ENCODE measurements at regions not wholly inside any gene's neighbourhood (a gene's known extent, or its start where the extent isn't known, plus 50 kb on each side); places are given as distances from the start of the nearest gene placed in this dataset.
A peak's percentile ranks its signal among the peaks of the same experiment; 100 is the strongest.
"Not testable (repeated sequence)": the region's sequence is repeated elsewhere in the genome, so short reads cannot be mapped to it uniquely, and the experiment has no call there.

DNA sequence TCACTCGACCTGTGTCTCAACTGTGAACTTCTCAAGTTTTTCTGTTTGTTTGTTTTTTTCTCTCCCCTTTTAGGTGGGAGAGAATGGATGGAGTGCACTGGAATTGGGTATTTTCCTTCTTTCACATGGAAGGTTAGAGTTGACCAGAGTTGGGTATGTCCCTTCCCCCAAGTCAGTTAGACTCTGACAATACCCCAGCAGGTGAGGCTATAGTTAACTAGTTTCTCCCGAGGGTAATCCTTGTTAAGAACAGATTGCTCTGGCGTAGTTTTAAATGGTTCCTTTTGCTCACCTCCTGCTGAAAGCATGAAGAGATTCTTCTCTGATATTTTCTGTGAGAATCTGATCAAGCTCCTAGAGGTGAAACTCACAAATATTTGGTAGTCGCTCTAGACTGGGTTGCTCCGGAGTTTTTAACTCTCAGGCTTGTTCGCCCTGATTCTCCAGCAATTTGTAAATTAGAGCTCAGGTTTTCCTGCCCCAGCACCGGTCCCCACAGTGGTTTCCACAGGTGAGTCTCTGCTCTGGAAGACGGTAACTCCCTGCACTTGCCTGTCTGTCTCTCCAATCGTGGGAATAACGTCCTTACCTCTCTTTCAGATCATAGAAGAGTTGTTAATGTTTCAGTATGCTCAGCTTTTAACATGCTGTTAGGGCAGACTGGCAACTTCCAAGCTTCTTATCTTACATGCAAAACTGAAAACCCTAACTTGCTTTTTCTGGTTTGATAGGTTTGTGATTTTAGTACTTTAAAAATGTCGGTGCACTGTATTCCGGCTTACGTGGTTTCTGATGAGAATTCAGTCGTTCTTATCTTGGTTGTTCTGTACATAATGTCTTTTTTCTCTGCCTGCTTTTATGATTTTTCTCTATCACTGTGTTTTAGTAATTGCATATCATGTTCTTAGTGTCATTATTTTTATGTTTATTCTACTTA is 111.2 kb upstream of the HIVEP1 start:
- no peak for DNase-seq
- ATAC-seq, result no peak
- intact Hi-C loops (cut with micrococcal nuclease), result no loop called here

DNA sequence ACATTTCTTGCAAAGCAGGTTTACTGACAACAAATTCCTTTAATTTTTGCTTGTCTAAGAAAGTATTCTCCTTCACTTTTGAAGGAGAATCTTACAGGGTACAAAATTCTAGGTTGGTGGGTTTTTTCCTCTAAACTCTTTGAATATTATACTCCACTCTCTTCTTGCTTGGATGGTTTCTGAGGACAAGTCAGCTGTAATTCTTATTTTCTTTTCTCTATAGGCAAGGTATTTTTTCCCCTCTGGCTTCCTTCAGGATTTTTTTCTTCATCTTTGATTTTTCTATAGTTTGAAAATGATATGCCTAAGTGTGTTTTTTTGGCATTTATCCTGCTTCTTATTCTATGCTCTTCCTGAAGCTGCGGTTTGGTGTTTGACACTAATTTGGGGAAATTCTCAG is 112.5 kb upstream of the HIVEP1 start:
- intact Hi-C loops (cut with micrococcal nuclease), result no loop called here
- DNase-seq (no peak), ATAC-seq (no peak)

DNA sequence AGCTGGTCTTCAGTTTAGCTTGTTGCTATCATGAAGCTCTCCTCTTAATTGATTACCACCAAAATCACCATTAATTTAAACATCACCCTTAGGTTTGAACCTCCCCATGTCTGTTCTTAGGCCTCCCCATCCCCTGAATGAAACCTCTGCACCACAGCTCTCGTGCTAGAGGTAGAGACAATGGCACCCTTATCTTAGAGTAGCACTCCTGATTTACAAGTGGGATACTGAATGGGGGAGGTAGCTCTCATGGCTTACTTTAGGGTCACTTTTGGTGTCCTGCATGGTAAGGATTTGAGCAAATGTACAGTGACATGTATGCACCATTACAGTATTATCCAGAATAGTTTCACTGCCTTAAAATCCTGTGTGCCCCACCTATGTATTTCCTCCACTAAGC is 115.6 kb upstream of the ADTRP start:
- intact Hi-C loops (cut with micrococcal nuclease), result no loop called here
- ATAC-seq (no peak), DNase-seq (no peak)

DNA sequence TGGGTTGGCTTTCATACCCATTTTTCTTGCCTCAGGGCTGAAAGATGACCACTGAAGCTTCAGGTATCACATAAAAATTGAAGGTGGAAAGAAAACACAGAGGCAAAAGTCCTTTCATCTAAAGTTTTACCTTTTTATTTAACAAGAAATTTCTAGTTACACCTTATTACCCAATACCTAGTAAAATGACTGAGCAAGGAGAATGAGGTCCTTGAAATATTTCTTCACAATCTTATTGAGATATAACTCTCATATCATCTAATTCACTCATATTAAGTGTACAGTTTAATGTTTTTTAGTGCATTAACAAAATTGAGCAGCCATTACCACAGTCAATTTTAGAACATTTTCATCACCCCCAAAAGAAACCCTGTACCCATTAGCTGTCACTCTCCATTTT is 112.9 kb upstream of the ADTRP start:
- ATAC-seq, result no peak
- intact Hi-C loops (cut with micrococcal nuclease), result no loop called here

DNA sequence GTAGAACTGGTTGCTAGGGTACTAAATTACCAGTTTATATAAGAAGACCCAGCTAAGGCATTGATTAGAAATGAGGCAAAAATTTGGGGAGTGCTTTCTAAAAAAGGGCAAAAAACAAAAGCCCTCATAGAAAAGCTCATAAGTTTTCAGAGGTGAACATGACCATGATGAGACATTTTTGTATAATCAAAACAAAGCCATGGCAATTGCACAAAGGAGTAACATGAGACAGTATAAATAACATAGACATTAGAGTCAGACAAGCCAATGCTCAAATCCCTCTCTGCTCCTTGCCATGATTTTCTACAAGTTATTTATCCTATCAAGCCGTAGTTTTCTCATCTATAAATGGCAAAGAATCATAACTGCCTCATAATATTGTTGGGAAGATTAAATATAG is 112.2 kb upstream of the ADTRP start:
- no peak for DNase-seq
- ATAC-seq, result no peak
- intact Hi-C loops (cut with micrococcal nuclease), result no loop called here

More for the DNA sequence above, 112.9 kb upstream of the ADTRP start:
- DNase-seq, result no peak

DNA sequence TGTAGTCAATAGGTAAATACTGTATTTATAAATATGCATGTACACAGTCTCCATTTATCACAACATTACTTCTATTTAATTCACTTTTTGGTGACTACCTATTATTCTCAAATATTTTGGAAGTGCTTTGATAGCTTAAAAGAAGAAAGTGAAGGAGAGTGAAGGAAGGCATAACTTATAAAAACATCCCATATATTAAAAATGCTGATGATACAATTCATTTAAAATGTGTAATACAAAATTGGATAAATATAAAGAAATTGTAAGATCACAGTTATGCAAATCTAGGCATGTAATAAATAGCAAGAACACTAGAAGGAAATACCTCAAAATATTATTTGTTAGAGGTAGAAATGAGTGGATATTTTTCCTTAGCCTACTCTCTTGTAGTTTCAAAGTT is 111.6 kb upstream of the ADTRP start:
- intact Hi-C loops (cut with micrococcal nuclease), result no loop called here
- DNase-seq, result no peak
- ATAC-seq, result no peak

DNA sequence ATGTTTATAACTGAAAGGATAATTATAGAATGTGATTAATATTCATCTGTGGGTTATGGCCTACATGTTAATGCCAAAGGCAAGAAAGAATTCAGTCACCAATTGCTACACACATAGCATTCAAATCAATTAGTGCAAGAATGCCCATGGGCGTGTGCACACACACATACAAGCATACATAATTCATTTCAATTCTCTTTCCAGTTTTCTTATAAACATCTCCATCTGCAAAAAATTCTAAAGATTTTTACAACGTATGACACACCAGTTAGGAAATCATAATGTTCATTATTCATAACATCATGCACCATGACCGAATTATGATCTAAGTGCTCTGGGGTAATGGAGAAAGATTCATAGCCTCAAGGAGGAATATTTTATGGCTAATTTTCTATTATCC is 111.0 kb upstream of the ADTRP start:
- no peak for ATAC-seq
- DNase-seq, result no peak
- intact Hi-C loops (cut with micrococcal nuclease), result no loop called here

DNA sequence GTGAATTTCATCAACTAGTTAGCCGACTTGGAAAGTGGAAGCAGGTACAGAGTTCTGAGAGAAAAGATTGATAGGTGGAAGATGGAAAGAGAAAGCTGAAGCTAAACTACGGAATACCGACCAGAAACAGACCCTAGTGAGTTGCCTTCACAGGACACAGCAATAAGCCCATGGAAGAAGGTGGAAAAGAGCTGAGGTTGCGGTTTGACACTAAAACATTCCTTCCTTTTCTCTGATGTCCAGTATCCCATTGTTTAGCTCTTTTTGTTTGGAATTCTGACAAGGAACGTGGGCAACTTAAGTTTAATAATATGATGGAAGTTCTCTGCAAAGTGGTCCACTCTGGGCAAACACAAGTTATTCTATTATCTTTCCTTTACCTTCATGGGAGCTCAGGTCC is 110.1 kb upstream of the ADTRP start:
- no peak for ATAC-seq
- intact Hi-C loops (cut with micrococcal nuclease), result no loop called here
- no peak for DNase-seq

DNA sequence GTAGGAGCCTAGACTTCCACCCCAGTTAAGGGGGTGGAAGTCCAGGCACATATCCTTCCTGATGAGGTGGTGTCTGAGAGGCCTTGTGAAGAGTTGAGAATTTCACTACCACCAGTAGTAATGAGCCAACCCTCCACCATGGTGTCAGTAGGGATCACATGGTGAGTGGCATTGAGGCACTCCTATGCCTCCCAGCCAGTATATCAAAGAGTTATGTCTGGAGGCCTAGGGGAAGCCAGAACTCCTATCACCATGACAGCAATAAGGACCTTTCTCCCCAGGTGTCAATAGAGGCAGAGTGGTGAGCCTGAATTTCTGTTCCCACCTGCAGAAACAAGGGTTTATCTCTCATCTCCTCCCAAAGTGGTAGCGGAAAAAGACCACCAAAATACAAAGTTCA is 106.6 kb upstream of the ADTRP start:
- intact Hi-C loops (cut with micrococcal nuclease), result no loop called here
- ATAC-seq (no peak), DNase-seq (no peak)

DNA sequence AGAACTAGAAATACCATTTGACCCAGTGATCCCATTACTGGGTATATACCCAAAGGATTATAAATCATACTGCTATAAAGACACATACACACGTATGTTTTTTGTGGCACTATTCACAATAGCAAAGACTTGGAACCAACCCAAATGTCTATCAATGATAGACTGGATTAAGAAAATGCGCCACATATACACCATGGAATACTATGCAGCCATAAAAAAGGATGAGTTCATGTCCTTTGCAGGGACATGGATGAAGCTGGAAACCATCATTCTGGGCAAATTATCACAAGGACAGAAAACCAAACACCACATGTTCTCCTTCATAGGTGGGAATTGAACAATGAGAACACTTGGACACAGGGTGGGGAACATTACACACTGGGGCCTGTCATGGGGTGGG is 104.9 kb upstream of the ADTRP start:
- DNase-seq; intact Hi-C loops (cut with micrococcal nuclease); ATAC-seq: not testable (repeated sequence)

DNA sequence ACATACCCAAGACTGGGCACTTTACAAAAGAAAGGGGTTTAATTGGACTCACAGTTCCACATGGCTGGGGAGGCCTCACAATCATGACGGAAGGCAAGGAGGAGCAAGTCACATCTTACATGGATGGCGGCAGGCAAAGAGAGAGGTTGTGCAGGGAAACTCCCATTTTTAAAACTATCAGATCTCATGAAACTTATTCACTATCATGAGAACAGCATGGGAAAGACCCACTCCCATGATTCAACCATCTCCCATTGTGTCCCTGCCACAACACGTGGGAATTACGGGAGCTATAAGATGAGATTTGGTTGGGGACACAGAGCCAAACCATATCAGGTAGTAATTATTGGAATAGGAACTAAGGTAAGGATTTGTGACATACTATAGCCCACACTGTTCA is 101.6 kb upstream of the ADTRP start:
- ATAC-seq; DNase-seq; intact Hi-C loops (cut with micrococcal nuclease): not testable (repeated sequence)

DNA sequence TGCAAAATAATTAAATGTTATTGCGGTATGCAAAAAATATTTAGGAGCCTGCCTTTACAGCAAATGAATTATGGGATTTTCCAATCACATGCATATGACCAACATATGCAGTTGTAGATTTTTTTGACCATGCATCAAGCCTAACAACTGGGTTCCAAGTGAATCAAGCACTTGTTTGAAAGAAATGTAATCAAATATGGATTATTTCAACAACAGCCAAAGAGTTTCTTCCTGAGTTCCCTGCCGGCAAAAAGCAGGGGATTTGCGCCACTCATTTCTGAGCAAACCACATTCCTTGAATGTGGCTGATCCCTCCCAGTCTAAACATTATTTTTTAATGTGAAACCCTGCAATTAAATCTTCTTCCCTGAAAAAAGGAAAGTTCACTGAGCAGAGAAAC is 100.1 kb upstream of the ADTRP start:
- intact Hi-C loops (cut with micrococcal nuclease), result no loop called here
- no peak for ATAC-seq
- no peak for DNase-seq

DNA sequence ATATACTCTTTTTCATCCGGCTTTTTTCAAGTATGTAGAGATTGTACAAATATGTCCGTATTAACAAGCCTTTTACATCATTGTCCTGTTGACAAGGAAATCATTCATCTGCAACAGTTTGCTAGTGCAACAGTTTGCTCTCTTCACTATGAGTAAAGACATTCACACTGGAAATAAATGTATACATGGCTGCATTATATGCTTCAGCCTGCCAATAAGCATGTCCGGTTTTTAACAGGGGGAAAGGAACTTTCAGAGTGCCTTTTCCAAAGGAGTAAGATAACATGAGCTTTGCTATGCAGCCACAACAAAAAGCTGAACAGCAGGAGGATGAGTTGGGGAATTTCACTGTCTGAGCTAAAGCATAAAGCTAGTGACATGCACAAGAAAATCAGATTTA is 99.4 kb upstream of the ADTRP start:
- no peak for ATAC-seq
- intact Hi-C loops (cut with micrococcal nuclease), result no loop called here
- no peak for DNase-seq

DNA sequence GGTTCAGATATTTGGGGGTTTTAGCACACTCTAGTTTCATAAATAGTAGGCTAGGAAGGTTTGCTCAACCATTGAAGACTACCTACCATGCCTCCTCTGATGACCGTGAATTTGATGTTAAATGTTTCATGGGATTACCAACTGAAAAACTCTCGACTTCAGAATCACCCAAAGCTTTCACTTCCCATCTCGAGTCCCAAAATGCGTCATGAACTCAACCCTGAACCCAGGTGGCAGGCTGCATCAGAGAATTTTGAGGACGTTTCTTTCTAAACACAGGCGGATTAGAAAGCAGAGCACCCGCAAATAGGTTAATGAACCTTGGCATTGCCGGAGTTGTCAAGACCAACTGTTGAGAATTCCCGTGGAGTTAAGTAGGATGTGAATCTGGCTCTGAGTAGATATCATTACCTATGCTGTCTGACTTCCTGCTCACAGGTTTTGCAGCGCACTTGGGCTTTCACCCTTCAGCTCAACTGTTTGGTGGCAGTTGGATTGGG is 98.4 kb upstream of the ADTRP start:
- DNase-seq (no peak), ATAC-seq (no peak)
- intact Hi-C loops (cut with micrococcal nuclease), result no loop called here

DNA sequence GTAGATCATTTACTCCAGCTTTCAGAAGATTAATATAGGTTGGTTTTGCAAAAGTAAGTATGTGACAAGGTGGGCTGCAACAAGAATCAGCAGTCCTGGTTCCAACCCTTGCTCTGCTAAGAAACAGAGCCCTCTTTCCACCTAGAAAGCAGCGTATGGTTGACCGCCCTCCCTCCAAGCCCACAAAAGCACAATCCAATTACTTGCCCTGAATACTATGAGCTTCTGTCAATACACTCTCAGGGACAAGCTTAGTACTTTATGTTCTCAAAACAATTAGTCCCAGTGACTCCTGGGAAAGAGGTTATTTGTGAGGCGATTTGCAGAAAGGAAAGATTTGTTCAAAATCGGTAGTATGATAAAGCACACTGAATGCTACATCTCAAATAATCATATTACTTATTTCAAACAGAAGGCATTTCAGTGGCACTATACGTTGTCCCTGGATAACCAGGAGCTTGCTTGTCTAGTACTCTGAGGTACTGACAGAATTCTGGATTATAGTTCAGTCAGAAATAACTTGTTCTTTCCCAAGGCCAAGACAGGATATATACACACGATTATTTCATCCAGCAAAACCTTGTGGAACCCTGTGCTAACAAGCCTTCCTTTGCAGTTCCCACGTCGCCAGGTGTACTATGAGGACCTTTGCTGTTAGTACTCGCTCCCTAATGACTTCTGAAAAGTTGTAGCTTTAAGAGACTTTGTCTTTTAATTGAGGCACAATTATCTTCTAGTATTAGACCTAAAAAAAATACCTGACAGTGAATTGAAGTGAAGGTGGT is 96.9 kb upstream of the ADTRP start:
- DNase-seq, result no peak
- ATAC-seq, result no peak
- intact Hi-C loops (cut with micrococcal nuclease), result no loop called here

DNA sequence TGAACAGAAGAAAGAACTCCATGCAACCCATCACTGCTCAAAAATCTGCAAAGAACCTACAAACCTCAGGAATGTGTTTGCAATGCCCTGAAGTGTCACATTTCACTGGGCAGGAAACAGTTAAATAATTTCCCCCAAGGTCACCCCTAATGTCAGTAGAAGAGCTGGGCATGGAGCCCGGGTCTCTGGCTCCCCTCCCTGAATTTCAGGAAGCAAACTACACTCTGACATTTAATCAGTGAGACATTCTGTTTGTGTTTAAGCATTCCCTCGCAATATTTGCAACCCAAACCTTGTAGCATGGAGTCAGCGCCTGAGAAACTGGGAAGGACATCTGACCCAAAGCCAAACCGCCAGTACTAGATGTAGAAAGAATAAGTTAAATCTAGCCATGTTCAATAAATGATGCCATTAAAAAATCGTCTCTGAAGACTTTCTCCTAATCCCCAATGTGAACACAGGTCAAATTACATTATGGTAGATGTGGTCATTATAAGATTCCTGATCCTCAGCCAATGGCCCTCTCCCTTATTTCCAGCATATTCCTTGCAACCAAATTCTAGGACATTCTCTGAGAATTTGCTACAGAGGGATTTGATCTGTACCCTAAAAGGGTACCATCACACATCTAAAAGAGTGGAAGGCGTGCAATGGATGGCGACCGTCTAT is 91.2 kb upstream of the ADTRP start:
- peak; percentile 82 for ATAC-seq
- DNase-seq, result peak; percentile 73
- intact Hi-C loops (cut with micrococcal nuclease), result no loop called here

DNA sequence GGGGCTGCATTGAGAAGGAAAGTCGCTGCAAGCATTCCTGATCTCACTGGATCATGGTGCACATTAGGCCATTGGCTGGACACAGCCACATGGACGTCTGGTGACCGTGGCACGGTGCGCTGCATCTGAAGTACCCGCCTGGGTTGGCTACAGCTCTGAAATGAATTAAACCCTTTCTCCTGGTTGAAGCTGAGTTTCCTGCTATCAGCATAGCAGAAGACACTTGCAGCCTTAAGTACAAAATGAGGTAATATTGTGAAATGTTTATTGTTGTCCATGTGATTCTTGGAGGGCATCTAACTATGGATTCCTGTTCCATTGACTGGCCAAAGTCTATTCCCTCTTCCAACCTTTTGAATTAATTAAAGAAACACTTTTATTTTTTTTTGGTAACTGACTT is 89.8 kb upstream of the ADTRP start:
- DNase-seq, result no peak
- intact Hi-C loops (cut with micrococcal nuclease), result no loop called here

DNA sequence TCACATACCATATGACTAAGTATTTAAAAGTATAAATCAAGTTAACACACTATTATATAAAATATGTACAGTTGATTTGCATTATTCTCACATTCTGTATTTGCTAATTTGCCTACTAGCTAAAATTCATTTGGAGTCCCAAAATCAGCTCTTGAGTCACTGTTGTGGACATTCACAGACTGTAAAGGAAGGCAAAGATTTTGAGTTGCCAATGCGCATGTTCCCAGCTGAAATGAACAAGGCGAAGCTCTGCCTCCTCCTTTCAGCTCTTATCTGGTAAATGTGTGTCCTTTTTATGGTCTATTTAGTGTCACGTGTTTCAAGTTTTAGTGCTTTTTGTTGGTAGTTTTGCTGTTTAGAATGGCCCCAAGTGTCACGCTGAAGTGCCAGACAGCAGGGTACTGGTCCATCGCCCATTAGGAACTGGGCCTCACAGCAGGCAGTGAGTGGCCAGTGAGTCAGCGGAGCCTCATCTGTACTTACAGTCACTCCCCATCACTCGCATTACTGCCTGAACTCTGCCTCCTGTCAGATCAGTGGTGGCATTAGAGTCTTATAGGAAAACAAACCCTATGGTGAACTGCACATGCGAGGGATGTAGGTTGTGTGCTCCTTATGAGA is 87.2 kb upstream of the ADTRP start:
- ATAC-seq (no peak), DNase-seq (no peak)
- intact Hi-C loops (cut with micrococcal nuclease), result no loop called here

More for the DNA sequence above, 89.8 kb upstream of the ADTRP start:
- no peak for ATAC-seq

DNA sequence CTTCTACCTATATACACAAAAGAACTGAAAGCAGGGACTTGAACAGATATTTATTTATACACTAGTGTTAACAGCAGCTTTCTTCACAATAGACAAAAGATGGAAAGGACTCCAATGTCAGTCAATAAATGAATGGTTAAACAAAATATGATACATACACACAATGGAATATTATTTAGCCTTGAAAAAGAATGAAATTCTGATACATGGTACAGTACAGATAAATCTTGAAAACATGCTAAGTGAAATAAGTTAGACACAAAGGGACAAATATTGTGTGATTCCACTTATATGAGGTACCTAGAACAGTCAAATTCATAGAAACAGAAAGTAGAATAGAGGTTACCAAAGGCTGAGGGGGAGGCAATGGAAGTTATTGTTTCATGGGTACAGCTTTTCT is 79.8 kb upstream of the ADTRP start:
- DNase-seq (no peak), ATAC-seq (no peak)
- intact Hi-C loops (cut with micrococcal nuclease), result no loop called here
